ENCODE measurements at regions not wholly inside any gene's neighbourhood (a gene's known extent, or its start where the extent isn't known, plus 50 kb on each side); places are given as distances from the start of the nearest gene placed in this dataset.

GRCh38 chr21:36579898-36580297 is 100.0 kb upstream of the CLDN14 start:
- Histone ChIP-seq H3K9me3 (replicated peaks in 1 of 11) (peaks cover 0 to 12% (median 3%) of the 10 kb centered on the region in 11 experiments; a peak in 2 of 22 replicates), H3K4me2 (no peak overlapping the region), H3K4me1 (peaks cover 5 to 18% (median 9%) of the 10 kb centered on the region in 10 experiments; a peak in 17 of 20 replicates), H4K20me1 (no peaks in the 10 kb centered on the region), H3K27ac (no peak overlapping the region), H3K4me3 (no peak overlapping the region), H3K27me3 (no peaks in the 10 kb centered on the region), H3K36me3 (no peaks in the 10 kb centered on the region), H3K9ac (no peak overlapping the region)
- TF ChIP-seq Cebpa-rat (IDR thresholded peaks at IDR 0.05) = no peak

- Histone ChIP-seq H3K9ac (no peak overlapping the region), H4K20me1 (no peaks in the 10 kb centered on the region), H3K9me3 (replicated peaks in 1 of 11) (peaks cover 0 to 13% (median 3%) of the 10 kb centered on the region in 11 experiments; a peak in 4 of 22 replicates), H3K4me2 (no peak overlapping the region), H3K27ac (no peak overlapping the region), H3K4me3 (no peak overlapping the region), H3K27me3 (no peaks in the 10 kb centered on the region), H3K4me1 (peaks cover 5 to 14% (median 8%) of the 10 kb centered on the region in 10 experiments; a peak in 18 of 20 replicates), H3K36me3 (no peaks in the 10 kb centered on the region)
- TF ChIP-seq Cebpa-rat (IDR thresholded peaks at IDR 0.05) = no peak
Measured at GRCh38 chr21:36582271-36582670, 102.3 kb upstream of the CLDN14 start.

DNA sequence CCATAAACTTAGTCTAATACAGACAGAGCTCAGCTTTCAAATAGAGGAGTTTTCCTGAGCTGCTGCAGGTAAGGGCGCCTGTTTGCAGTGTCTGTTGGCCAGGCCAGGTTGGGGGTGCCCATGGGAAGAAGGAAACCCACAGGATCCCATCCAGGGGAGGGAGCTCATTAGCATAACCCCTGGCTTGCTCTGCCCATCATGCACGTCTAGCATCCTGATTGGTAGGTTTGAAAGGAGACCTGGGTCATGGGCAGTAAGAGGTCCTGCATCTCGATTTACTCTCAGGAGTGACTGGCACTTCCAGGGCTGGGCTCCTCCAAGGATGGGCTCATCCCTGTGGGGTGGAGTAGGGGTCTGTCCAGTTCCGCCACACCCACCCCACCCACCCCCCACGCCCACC is 103.7 kb upstream of the CLDN14 start:
- Histone ChIP-seq H3K4me3 (no peak overlapping the region), H3K27me3 (no peaks in the 10 kb centered on the region), H3K4me1 (peaks cover 0 to 10% (median 3%) of the 10 kb centered on the region in 10 experiments; a peak in 7 of 20 replicates), H3K27ac (no peak overlapping the region), H3K36me3 (no peaks in the 10 kb centered on the region), H4K20me1 (no peaks in the 10 kb centered on the region), H3K4me2 (no peak overlapping the region), H3K9ac (no peak overlapping the region), H3K9me3 (replicated peaks in 1 of 11) (peaks cover 0 to 6% (median 0%) of the 10 kb centered on the region in 11 experiments; a peak in 3 of 22 replicates)
- no peak for TF ChIP-seq Cebpa-rat (IDR thresholded peaks at IDR 0.05)

- TF ChIP-seq Cebpa-rat (IDR thresholded peaks at IDR 0.05) = no peak
- Histone ChIP-seq H4K20me1 (no peaks in the 10 kb centered on the region), H3K36me3 (no peaks in the 10 kb centered on the region), H3K27me3 (no peaks in the 10 kb centered on the region), H3K4me3 (no peak overlapping the region), H3K9ac (no peak overlapping the region), H3K27ac (no peak overlapping the region), H3K9me3 (replicated peaks in 1 of 11) (peaks cover 0 to 6% (median 0%) of the 10 kb centered on the region in 11 experiments; a peak in 3 of 22 replicates), H3K4me2 (peak overlapping the region in 3 of 11 experiments; percentile 24 to 29 (median 28); a peak in 5 of 22 replicates), H3K4me1 (peaks cover 0 to 10% (median 3%) of the 10 kb centered on the region in 10 experiments; a peak in 7 of 20 replicates)
Measured at GRCh38 chr21:36584980-36585940, 105.3 kb upstream of the CLDN14 start.

- H3K27ac ChIP-seq = no peak overlapping the region
- H3K4me1 ChIP-seq = peaks cover 0 to 10% (median 3%) of the 10 kb centered on the region in 10 experiments; a peak in 7 of 20 replicates
- peaks cover 0 to 6% (median 0%) of the 10 kb centered on the region in 11 experiments; a peak in 3 of 22 replicates for H3K9me3 ChIP-seq (replicated peaks in 1 of 11)
- no peaks in the 10 kb centered on the region for H3K27me3 ChIP-seq
- H3K9ac ChIP-seq = no peak overlapping the region
- no peak for TF ChIP-seq Cebpa-rat (IDR thresholded peaks at IDR 0.05)
- no peaks in the 10 kb centered on the region for H4K20me1 ChIP-seq
- H3K4me2 ChIP-seq = no peak overlapping the region
- H3K4me3 ChIP-seq = no peak overlapping the region
- no peaks in the 10 kb centered on the region for H3K36me3 ChIP-seq
Measured at GRCh38 chr21:36587388-36587787, 107.5 kb upstream of the CLDN14 start.

- H3K27ac ChIP-seq = no peak overlapping the region
- H3K4me2 ChIP-seq = no peak overlapping the region
- H3K4me1 ChIP-seq = peaks cover 0 to 10% (median 3%) of the 10 kb centered on the region in 10 experiments; a peak in 7 of 20 replicates
- H3K9me3 ChIP-seq (replicated peaks in 1 of 11) = peaks cover 0 to 13% (median 0%) of the 10 kb centered on the region in 11 experiments; a peak in 4 of 22 replicates
- H3K27me3 ChIP-seq = no peaks in the 10 kb centered on the region
- no peaks in the 10 kb centered on the region for H4K20me1 ChIP-seq
- no peaks in the 10 kb centered on the region for H3K36me3 ChIP-seq
- no peak overlapping the region for H3K4me3 ChIP-seq
- no peak for TF ChIP-seq Cebpa-rat (IDR thresholded peaks at IDR 0.05)
- no peak overlapping the region for H3K9ac ChIP-seq
Measured at GRCh38 chr21:36589352-36589971, 109.5 kb upstream of the SIM2 start.

DNA sequence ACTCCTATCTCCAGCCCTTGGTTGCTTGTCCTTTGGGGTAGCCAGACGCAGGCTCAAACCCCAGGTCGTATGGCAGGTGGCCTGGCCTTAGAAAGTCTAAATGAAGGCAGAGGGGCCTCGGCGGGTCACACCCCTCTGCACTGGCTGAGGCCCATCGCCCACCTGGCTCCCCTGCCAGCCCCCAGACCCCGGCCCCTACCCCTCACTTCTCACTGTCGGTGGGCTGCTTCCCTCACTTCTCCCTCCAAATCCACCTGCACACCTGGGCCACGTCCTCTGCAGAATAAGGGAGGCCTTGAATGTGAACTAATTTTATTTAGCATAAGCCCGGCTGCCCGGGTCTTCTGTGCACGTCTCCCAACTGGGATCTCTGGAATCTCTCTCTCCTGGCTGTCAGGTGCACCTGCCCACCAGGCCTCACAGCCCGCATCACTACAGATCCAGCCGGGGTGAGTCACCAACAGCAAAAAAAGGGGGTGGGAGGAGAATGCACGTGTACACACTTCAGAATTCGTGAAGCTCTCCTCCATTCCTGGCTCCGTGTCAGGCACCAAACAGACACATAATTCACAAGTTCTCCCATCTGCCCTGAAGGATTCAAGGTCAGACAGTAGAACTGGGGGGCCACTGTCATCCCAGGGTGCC is 107.5 kb upstream of the SIM2 start:
- H3K4me3 ChIP-seq = no peak overlapping the region
- no peak overlapping the region for H3K4me2 ChIP-seq
- no peak for TF ChIP-seq Cebpa-rat (IDR thresholded peaks at IDR 0.05)
- no peak overlapping the region for H3K9ac ChIP-seq
- H3K9me3 ChIP-seq (replicated peaks in 1 of 11) = peaks cover 0 to 8% (median under 1%) of the 10 kb centered on the region in 11 experiments; a peak in 4 of 22 replicates
- no peaks in the 10 kb centered on the region for H3K4me1 ChIP-seq
- no peaks in the 10 kb centered on the region for H4K20me1 ChIP-seq
- no peak overlapping the region for H3K27ac ChIP-seq
- H3K27me3 ChIP-seq = no peaks in the 10 kb centered on the region
- no peaks in the 10 kb centered on the region for H3K36me3 ChIP-seq

DNA sequence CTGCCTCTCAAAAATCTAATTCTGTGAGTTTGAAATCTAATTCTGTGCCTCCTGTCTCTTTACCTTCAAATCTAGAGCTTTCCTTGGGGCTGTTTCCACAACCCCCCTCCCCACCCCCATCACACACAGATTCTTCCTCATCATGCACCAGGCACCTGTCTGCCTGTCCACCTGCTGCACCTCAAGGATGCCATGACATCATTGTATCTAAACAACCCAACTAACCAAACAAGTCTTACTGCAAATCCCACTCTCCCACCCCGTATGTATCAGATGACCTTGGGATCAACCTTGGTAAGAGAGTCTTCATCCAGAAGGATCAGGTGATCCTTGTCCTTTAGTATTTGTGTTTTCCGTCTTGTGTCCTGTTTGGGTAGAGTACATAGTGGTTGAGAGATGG is 102.7 kb upstream of the SIM2 start:
- Histone ChIP-seq H3K4me2 (no peak overlapping the region), H3K4me1 (no peaks in the 10 kb centered on the region), H4K20me1 (no peaks in the 10 kb centered on the region), H3K9me3 (replicated peaks in 1 of 11) (peaks cover 9 to 25% (median 16%) of the 10 kb centered on the region in 11 experiments; a peak in 19 of 22 replicates), H3K4me3 (no peak overlapping the region), H3K27ac (no peak overlapping the region), H3K27me3 (no peaks in the 10 kb centered on the region), H3K36me3 (no peaks in the 10 kb centered on the region), H3K9ac (no peak overlapping the region)
- TF ChIP-seq Cebpa-rat (IDR thresholded peaks at IDR 0.05) = no peak

DNA sequence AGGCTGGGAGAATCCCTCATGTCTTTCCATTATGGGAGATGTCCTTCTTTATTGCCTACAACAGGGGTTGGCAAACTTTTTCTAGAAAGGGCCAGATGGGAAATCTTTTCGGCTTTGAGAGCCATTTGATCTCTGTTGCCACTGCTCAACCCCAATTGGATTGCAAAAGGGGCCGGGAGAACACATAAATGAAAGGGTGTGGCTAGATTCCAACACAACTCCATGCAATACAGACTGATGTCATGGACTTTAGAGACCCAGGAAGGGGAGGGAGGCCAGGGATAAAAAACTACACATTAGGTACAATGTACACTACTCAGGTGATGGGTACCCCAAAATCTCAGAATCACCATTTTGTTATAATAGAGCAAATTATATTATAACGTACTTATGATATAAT is 97.6 kb upstream of the SIM2 start:
- H3K27me3 ChIP-seq = no peaks in the 10 kb centered on the region
- peaks cover 8 to 18% (median 13%) of the 10 kb centered on the region in 11 experiments; a peak in 18 of 22 replicates for H3K9me3 ChIP-seq (replicated peaks in 1 of 11)
- H3K36me3 ChIP-seq = no peaks in the 10 kb centered on the region
- TF ChIP-seq Cebpa-rat (IDR thresholded peaks at IDR 0.05) = no peak
- H3K4me2 ChIP-seq = no peak overlapping the region
- no peak overlapping the region for H3K9ac ChIP-seq
- 0 out of 20 replicates have a peak, but pooled peaks cover 0 to 3% (median 0%) of the 10 kb centered on the region in 10 experiments for H3K4me1 ChIP-seq
- H3K4me3 ChIP-seq = no peak overlapping the region
- H4K20me1 ChIP-seq = no peaks in the 10 kb centered on the region
- no peak overlapping the region for H3K27ac ChIP-seq

Data from BLaER1 treated with 17β-estradiol and CSF1 and Interleukin-3, amounts not matched to agents 10 nM and 100 nM (cell line).